ENCODE measurements at regions not wholly inside any gene's neighbourhood (a gene's known extent, or its start where the extent isn't known, plus 50 kb on each side); places are given as distances from the start of the nearest gene placed in this dataset. TPM values are rescaled to one million over a fixed set of nuclear protein-coding genes. Genes with fewer than 3 reads are reported as not detected.
A peak's percentile ranks its signal among the peaks of the same experiment; 100 is the strongest.

DNA sequence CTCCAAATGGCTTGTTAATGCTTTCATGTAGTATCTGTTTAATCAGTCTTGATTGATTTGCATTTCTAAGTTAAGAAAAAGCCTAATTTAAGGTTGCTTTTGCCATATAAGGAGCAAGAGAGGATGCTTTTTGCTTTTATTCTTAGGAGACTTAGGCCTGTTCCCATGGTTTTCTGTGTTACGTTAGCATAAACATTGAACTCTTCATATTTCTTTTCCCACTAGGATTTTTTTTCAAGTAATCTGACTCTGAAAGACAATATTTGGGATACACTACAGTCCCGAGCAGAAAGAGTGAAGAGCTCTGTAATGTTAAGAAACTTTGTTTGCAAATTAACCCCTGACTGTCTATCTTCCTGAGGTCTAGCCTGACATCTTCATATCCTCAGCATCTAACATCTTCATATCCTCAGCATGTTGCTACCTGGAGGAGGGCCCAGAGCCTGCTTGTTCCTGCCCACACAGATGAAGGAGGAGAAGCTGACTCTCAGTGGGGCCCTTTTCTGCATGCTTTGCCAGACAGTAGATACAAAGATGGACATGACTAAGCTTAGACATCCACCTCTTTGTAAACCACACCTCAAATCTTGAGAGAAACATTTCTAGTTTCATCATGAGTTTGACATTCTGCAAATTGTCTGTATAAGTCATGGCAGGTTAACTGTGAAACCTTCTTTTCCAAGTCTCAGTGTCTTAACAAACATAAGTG is 86.2 kb upstream of the COL6A5 start:
- DNase-seq (ENCODE audit: low read depth in 2 of 3, low spot score in 2 of 3): no peak

DNA sequence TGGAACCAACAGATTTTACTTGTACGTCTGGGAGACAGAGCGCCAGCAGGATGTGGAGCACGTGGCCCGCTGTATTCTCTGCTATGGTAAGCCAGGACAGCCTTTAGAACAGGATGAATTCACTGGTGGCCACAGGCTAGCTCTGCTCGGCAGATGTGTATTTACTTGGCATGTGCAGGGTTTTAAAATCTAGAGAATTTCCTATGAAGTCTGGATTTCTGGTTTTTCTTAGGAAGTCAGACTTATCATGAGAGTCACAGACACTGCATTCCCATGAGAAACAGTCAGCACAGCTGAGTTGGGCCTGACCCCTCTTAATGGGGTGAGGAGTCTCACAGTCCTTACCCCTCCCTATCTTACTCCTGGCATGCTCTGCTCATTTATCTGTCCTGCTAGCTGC is 84.6 kb upstream of the COL6A5 start:
- no peak for DNase-seq (ENCODE audit: low read depth in 2 of 3, low spot score in 2 of 3)

- DNase-seq (ENCODE audit: low read depth in 2 of 3, low spot score in 2 of 3): no peak
Measured at GRCh38 chr3:130263708-130264107, 81.8 kb upstream of the COL6A5 start.

DNA sequence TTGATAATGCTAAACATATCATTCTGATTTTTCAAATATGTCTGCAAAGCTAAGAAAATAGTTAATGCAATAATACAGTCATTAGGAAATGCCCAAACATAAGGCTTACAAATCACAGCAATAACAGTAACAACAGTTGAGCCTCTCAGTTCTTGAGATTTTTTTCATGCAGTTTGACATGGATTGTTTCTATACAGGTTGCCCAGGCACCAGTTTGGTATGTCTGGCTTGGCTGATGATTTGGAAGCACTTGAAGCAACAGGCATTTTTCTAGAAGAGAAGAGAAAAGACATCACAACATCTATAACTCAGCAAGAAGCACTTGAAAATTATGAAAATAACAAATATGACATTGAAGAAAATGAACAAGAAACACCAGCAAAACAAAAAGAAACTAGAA is 78.7 kb upstream of the COL6A5 start:
- DNase-seq (ENCODE audit: low read depth in 2 of 3, low spot score in 2 of 3): no peak

DNA sequence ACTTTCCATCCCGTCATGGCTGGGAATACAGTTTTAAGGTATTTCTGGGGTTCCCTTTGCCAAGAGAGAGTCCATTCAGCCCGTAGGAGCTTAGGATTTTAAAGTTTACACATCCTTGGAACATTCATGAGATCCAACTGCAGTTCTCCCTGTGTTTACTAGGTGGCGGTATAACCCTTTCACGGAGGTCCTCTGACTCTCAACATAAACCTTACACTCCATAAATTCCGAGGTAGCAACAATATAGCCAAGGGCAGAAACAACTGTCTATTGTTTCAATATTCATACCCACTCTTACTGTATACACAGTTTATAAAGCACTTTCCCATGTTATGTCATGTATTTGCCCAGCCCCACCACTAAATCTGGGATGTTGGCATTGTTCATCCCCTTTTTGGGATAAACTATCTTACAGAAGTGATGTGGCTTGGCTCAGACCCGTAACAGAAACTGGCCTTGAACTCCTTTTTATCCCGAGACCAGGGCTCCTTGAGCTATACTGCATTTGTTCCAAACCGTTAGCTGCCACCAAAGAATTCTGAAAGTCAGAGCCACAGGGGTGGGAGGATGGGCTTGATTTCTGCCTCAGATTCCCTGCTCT is 69.2 kb upstream of the COL6A5 start:
- peak in 2 of 3 donors; percentile 40 to 51 for DNase-seq (ENCODE audit: low read depth in 2 of 3, low spot score in 2 of 3)

DNA sequence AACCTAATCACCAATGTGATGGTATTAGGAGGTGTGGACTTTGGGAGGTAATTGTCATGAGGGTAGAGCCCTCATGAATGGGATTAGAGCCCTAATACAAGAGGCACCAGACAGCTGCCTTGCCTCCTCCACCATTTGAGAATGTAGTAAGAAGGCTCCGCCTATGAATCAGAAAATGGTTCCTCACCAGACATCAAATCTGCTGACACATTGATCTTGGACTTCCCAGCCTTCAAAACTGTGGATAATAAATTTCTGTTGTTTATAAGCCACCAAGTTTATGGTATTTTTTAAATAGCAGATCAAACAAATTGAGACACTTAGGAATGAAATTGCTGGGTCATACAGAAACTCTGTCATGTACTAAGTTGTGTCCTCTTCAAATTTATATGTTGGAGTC is 56.8 kb upstream of the COL6A5 start:
- DNase-seq (ENCODE audit: low read depth in 2 of 3, low spot score in 2 of 3): no peak

DNA sequence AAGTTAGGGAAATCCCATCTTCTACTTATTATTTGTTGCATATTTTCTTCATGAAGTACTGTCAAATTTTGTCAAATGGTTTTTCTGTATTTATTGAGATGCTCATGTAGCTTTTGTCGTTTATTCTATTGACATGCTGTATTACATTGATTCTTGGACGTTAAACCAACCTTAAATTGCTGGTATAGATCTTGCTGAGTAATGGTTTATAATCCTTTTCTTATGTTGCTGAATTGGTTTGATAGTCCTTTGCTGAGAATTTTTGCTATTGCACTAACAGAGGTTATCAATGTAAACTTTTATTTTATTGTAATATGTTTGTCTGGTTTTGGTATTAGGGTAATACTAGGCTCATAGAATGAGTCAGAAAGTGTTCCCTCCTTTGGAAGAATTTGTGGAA is 54.3 kb upstream of the COL6A5 start:
- no peak for DNase-seq (ENCODE audit: low read depth in 2 of 3, low spot score in 2 of 3)

GRCh38 chr3:130293247-130293646 is 52.2 kb upstream of the COL6A5 start:
- DNase-seq (ENCODE audit: low read depth in 2 of 3, low spot score in 2 of 3): no peak

Small RNA genes in the stretch of these regions (small RNA-seq; reads per million reads assigned to genes)
- gene ENPP7P3: not detected
- not detected for gene SNRPCP8
